Ovary (tissue), 3 donors: ENCODE measurements at regions not wholly inside any gene's neighbourhood (a gene's known extent, or its start where the extent isn't known, plus 50 kb on each side); places are given as distances from the start of the nearest gene placed in this dataset.

Experiments used
- POLR2A ChIP-seq: fragments of 450-650 bp; IDR thresholded peaks from one replicate; pipeline ENCODE4 v1.6.1; 2017; ENCODE audit warnings: antibody characterized with exemption, mild to moderate bottlenecking, moderate library complexity
- TF ChIP-seq, protein P1 (sequence below), 3 donors: fragments of 450-650 bp in 2 of 3; fragments of 200-600 bp in 1 of 3; IDR thresholded peaks; one replicate each; pipeline versions ENCODE4 v1.5.1 to v1.8.0; 2016 to 2022; ENCODE audit warnings: antibody characterized with exemption in 3 of 3, mild to moderate bottlenecking in 1 of 3
- donor health status: DM: no; HTN: no; CAD: no.

DNA sequence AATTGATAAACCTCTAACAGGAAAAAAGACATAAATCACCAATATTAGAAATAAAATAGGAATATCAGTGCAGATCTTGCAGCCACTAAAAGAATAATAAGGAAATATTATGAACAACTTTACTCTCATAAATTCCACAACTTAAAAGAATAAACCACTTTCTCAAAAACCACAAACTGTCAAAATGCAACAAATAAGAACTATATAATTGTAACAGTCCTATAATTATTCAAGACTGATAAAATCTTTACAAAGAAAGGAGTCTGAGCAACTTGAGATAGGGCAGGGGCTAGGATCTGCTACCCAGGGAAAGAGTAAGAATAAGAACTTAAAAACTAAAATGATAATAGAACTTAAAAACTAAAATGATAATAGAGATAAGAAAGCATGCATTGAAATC is 169.5 kb upstream of the GDF10 start:
- TF ChIP-seq, protein P1, sequence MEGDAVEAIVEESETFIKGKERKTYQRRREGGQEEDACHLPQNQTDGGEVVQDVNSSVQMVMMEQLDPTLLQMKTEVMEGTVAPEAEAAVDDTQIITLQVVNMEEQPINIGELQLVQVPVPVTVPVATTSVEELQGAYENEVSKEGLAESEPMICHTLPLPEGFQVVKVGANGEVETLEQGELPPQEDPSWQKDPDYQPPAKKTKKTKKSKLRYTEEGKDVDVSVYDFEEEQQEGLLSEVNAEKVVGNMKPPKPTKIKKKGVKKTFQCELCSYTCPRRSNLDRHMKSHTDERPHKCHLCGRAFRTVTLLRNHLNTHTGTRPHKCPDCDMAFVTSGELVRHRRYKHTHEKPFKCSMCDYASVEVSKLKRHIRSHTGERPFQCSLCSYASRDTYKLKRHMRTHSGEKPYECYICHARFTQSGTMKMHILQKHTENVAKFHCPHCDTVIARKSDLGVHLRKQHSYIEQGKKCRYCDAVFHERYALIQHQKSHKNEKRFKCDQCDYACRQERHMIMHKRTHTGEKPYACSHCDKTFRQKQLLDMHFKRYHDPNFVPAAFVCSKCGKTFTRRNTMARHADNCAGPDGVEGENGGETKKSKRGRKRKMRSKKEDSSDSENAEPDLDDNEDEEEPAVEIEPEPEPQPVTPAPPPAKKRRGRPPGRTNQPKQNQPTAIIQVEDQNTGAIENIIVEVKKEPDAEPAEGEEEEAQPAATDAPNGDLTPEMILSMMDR (IDR thresholded peaks at IDR 0.05): no peak
- TF ChIP-seq POLR2A: no peak
